GM12891 (cell line): ENCODE measurements at regions not wholly inside any gene's neighbourhood (a gene's known extent, or its start where the extent isn't known, plus 50 kb on each side); places are given as distances from the start of the nearest gene placed in this dataset.

Experiments used
- POLR2A ChIP-seq: IDR thresholded peaks from 2 replicates; pipeline ENCODE4 v1.6.1; 2011; ENCODE audit warnings: low read depth, low read length, control low read depth
- SPI1 ChIP-seq: IDR thresholded peaks from 2 replicates; pipeline ENCODE4 v1.6.1; 2011; ENCODE audit warnings: low read depth, low read length, control low read depth
- TAF1 ChIP-seq: IDR thresholded peaks from 2 replicates; pipeline ENCODE4 v1.6.1; 2011; ENCODE audit warnings: low read depth, low read length, control low read depth

DNA sequence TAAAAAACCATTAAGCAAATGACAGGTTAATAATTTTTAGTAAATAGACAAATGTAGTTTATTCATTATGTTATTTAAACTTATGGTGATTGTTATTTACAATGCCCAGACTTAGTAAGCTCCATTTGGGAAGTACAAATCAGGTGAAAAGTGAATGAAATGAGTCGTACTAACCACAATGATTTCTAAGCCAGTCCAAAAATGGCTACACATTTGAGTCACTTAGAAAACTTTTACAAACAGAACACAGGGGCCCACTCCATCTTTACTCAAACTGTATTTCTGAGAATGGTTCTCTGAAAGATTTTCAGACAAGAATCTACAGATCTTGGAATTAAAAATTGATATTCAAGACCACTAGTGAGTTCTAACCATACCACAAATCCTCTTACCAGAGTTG is 653.3 kb upstream of the MIS18BP1 start:
- TF ChIP-seq POLR2A: no peak
- TF ChIP-seq TAF1: no peak
- TF ChIP-seq SPI1: no peak
